Colon (tissue), 2 donors: ENCODE measurements at regions not wholly inside any gene's neighbourhood (a gene's known extent, or its start where the extent isn't known, plus 50 kb on each side); places are given as distances from the start of the nearest gene placed in this dataset.

Experiments
- FAIRE-seq: peaks from 2 replicates; lab custom pipeline; 2012; peaks lifted over from hg19 to GRCh38; lab: Jason Lieb, UNC
- donor health status: control.
- donor health status: control.

DNA sequence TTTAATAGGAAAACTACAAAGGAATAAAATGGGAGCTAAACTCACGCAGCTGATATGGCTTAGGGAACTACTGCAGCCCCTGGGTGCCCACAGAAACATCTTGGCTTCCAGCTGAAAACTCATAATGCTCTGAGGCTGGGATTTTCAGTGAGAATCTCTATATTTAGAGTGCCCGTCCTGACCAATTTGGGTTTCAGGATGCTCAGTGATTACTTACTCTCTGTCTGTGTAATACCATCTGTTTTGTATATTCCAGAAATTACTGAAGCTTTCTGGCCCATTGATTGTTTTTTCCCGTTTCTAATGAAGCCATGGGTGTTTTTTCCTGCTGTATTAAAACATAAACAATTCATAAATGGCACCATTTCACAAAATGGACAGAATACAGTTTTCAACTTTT is 50.6 kb upstream of the ZNF385D start:
- FAIRE-seq, result no peak

DNA sequence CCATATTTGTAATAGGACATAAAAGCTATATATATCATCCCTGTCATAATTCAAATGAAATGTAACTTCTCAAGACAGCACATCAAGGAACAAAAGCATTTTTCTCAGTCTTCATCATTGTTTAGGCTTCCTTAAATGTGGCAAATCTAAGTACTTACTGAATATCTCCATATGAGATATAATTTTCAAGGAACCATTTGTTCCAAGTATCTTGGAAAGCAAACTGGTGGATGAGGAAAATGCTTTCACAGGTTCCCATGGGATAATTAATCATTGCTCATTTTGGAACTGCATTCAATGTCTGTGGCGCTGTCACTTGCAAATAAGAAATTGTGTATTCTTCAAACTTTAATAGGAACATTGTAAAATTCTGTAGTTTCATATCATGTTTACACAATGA is 52.6 kb upstream of the ZNF385D start:
- FAIRE-seq, result no peak

DNA sequence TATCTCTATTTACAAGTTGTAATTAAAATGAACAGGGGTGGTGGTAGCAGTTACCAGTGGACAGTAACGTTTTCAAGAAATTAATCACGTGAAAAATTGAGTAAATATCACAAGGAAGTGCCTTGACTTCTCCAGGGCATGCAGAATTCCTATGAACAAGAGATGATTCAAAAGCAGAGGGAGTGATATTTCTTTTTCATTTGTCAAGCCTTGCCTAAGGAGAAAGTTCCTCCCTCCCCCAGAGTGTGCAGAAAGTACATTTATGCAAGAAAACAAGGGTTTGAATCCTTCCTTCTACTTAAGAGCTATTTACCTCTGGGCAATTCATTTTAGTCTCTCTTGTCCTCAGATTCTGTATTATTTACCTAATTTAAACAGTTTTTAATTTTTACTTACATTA is 53.3 kb upstream of the ZNF385D start:
- FAIRE-seq, result no peak

DNA sequence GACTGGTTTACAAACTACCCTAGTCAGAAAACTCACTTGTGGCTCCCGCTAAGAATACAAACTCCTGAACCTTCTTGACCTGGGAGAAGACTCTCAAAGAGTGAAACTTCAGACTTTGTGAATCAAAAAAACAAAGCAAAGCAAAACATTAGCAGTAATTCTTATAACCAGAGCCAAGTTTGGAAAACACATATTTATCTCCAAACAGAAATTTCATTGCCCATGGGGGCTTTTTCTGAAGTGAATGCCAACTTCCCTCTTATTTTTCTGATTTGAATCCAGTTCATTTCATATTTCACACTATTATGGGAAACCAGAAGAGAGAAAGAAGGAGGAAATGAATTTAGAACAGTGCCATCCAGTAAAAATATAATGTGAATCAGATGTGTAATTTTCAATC is 55.7 kb upstream of the ZNF385D start:
- no peak for FAIRE-seq

DNA sequence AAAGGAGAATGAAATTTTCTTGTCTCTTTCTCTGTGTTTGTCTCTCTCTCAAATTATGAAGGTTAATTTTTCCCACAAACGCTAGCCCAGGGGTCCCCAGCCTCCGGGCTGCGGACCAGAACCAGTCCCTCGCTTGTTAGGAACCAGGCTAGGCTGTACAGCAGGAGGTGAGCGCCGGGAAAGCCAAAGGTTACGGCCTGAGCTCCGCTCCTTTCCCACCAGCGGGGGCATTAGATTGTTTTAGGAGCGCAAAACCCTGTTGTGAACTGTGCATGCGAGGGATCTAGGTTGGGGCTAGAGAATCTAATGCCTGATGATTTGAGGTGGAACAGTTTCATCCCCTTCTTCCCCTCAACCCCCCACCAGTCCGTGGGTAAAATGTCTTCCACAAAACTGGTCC is 74.7 kb upstream of the ZNF385D start:
- FAIRE-seq, result no peak

DNA sequence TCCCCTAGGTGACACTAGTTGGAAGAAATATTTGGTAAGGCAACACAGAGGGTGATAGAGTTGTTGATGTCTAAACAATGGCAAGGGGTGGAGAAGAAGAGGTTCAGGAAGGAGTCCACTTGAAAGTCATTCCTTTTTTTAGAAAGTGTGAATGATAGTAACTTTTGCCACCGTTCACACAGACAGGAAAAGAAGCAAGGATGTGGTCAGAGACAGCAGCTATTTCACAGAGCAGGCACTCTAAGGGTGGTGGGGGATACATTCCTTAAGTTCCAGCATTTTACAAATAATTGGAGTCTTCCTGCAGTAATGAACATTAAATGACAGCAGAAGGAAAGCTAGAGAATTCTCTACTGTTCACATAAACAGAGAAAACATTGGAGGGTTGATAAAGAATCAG is 75.4 kb upstream of the ZNF385D start:
- no peak for FAIRE-seq

DNA sequence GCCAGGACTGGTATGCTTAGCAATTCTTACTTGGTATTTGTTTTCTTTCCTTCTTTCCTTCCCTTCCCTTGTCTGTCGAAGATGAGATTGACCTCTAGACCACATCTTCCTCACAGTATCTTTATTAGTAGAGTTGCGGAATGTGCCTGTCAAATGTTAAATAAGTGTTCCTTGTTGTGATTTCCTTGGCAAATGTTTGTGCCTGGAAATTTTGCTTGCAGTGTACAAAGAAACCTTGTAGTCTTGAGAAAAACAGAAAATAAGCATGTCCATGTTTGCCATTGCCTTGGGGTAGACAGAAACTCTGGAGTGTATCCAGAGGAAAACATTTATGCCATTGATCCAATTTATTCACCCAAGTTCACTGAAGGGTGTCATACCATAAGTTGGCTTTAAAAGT is 79.5 kb upstream of the ZNF385D start:
- FAIRE-seq, result no peak

DNA sequence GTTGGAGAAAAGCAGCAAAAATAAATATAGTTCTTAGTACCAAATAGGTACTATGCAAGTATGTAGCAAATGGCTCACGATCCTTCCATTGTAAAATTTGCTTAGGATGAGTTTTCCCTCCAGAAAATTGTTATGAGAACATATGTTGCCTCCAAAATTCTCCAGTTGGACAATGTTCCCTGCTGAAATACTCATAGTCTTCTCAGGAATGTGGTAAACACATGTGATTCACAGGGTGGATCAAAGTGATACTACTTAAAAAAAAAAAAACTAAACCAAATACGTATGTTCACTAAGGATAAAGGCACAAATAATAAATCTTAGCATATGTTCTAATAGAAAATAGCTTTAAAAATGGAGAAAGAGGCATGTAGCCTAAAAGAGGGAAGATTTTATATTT is 84.3 kb upstream of the ZNF385D start:
- no peak for FAIRE-seq

DNA sequence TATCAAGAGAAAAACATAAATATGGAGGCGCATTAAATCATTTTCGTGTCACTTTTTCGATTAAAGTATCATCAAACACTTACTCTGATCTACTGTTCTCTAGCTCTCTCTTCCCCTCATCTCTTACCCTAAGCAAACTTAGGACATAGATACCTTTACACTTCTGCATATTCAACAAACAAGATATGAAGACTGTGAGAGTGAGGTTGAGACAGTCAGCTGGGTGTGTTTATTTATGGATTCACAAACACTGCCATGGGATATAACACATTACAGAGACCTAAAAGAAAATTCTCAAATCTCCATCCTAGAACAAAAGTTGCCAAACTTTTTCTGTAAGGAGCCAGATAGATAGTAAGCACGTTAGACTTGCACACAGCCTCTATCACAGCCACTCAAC is 85.2 kb upstream of the ZNF385D start:
- FAIRE-seq, result no peak

DNA sequence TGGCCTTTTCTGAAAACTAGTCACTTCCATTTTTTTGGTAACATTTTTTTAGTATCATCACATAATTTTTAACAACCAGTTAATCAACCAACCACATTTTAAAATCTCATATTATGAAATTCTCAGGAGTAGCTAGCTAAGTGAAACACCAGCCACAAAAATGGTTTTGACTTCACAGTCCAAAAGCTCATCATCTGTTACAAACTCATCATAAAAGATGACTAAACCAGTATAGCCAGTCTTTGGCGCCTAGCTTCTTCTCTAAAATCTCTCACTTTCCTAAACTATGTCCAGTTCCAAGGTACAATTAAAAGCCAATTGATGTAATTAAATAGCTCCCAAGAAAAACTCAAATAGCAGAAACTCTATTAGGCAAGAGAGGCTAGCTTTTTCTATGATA is 88.2 kb upstream of the ZNF385D start:
- no peak for FAIRE-seq

DNA sequence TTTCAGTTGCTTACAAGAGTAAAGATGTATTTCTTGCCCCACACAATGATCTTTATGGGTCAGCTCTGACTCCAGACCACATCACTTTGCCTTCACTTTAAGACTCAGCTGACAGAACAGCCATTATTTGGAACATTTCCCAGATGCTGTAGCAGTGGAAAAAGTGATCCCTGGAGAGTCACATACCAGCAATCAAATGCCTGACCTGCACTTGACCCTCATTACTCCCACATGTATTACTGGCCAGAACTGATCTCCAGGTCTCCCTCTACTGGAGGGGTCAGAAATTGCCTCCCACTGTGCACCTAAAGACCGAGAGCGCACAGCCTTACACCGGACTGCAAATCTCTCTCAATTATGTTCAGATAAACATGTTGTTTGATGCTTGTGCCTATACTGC is 88.6 kb upstream of the ZNF385D start:
- FAIRE-seq, result no peak

DNA sequence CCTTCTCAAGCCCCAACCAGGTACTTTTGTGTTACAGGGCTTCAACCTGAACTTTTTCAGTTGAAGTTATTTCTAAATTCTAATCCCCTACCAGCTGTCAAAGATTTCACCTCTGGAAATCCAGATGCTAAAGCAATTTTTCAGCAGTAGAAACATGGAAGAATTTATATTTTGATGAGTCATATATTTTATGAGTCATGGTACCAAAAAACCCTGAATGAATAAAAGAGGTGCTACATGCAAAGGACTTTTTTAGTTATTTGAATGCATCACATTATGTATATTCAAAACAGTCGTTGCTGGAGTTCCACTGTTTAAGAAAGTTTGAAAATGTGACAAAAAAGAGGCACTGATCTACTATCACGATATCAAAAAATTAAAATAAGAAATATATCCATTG is 96.0 kb upstream of the ZNF385D start:
- FAIRE-seq, result no peak

DNA sequence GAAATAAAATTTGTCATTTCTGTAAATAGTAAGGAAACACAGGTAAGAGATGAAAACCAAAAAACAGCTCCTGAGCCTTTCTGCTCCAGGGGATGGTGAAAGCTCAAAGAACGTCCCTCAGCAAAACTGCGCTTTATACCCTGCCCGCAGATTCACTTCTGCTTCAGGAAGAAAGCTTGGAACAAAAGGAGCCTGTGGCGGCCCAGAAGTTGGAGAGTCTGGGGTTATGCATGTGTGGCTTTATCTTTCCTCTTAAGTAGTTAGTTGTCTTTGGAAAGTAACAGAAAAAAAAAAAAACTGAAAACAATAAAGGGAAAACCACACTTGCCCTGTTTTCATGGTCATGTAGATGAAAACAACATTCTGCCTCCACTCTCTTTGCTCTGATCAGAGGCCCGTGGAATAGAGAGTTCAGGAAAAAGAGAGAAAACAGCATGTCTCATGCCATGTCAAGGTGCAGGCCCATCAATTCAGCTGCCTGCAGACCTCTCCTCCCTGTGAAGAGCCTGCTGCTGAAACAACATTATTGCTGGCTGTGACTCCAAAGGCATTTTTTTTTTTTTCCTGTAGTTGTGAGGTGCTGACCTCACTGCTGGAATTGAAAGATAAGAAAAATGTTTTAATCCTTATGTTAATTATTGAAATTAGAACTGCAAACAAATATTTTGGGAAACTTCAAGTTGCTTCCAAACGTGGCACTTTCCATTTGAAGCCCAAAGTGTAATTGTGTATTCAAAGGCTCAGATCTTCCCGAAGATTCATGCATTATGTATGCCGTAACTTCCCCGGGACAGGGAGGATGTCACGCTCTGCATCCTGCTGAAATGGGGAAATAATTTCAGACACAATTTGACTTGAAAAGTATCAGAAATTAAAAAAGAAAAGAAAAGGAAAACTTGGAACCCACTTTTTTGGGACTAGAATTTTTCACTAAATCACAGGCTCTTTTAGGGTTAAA is 108.4 kb upstream of the ZNF385D start:
- FAIRE-seq, result no peak

DNA sequence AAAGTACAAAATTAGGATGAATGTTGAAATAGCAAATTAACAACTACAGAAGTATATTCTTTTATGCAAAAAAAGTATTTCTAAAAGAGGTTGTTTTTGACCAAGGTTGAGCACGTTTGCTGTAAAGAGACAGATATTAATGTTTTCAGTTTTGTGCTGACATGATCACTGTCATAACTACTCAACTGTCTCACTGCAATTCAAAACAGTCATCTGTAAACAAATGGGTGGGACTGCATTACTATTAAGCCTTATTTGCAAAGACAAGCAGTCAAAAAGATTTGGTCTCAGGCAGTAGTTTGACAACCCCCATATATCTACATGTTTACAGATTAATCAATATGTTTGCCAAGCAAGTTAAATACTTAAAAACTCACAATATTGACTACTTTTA is 109.1 kb upstream of the ZNF385D start:
- no peak for FAIRE-seq

DNA sequence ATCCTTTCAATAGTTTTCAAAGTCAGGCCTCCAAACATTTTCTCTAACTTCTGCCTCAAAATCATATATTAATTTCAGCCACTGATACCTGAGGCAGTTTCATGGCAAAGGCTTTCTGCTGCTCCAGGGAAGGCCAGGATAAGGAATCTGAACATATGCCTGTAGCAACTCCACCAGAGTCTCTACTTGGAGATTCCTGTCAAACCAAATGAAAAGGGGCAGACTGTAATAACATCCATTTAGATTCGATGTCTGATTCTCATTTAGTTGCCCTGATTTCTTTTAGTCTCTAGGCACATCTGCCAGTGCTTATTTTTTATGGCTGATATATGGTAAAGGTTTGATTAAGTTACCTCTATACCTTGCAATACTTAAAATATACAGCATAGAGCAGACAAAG is 109.6 kb upstream of the ZNF385D start:
- FAIRE-seq, result no peak

DNA sequence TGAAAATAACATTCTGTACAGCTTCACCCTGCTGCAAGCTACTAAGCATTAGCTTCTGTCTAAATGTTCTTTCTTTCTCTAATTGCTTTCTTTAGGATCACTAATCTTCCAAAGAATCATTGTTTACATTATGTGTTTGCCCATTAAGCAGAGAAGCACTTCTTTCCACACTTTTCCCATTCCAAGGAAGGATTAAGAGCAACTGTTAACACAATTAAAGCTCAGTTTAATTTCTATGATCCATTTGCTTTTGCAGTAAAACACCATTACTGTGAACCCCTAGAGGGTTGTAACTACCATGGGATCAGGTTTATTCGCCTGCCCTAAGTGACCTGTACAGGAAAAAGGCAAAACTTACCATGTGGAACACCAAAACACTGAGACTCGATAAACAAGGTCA is 125.8 kb upstream of the ZNF385D start:
- no peak for FAIRE-seq

DNA sequence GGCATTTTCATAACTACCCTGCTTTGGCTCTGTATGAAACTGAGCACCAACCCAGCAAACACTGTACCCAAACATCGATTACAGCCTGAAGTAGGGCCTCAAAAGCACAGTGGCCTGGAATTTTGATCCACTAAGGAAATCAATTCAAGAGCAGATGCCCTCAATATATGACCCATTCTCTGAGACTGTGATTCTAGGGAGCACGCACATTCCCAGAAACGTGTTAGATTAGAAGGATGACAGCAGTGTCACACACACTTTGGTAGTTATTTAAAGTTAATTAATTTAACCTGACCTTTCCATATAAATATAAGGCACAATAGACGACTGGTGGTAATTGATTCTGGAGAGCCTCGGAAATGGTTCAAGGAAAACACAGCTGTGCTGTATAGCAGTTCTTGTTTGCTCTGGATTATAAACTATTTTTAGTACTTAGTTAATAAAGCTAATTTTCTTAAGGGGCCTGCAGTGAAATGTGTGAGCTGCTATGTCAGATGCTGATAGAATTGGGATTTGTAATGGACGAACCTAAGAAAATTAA is 126.3 kb upstream of the ZNF385D start:
- FAIRE-seq, result no peak

DNA sequence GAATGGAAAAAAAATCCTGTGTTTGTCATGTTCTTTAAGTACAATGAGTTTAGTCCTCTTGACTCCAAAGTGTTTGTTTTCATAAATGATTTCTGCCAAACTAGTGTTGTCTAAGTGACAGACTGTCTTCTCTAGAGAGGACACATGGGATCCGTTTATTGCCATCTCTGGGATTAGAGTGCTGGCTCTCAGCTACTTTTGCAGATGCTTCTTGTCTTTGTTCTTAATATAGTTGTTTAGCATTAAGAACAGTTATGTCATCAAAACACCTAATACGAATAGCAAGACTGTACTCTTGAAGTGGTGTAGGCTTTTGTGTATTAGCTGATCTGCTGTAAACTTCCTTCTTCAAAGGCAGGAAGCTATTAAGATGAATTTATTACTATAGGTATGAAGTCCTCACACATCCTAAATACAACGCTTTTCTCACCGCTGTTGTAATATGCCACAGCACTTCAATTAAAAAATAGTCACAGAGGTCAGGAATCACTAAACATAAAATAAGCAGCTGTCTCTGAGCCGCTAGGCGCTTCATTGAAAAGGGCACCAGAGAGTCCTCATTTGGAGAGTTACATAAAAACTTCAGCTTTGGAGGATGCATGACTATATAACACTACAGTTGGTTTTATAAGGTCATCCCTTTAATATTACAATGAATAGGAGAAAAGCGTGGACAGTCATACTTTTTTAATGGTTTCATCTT is 128.3 kb upstream of the ZNF385D start:
- no peak for FAIRE-seq

DNA sequence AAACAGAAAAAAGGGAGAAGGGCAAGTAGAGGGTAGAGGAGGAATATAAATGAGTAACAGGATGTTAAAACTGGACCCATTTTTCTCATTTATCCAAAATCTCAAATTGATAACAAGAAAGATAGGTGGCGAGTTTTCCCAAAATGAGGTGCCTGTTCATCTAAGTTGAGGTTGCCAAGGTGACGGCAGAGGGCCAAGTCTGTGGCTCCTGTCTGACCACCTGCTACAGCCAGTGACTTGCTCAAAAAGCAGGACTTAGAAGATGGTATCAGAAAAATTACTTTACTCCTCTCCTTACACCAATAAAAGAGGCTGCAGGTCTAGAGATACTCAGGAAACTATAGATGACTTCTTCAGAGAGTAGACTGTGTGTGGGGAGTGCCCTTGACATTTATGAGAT is 137.6 kb upstream of the ZNF385D start:
- no peak for FAIRE-seq

DNA sequence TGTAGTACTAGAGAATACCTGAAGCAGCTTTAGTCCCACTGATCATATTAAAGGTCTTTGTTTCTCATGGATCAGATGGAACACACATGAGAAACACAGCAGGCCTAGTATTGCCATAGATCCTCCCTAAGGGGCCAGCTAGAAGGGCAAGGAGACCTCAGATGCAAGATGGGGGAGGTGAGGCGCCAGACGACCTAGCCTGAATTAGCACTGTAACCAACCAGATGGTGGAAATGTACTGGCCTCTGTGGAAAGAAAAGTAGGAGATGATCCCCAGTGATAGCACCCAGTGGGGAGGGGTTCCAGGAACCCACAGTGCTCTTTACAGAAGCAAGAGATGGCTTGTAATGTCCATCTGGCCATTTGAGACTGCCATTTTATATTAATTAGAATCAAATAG is 138.2 kb upstream of the ZNF385D start:
- no peak for FAIRE-seq

DNA sequence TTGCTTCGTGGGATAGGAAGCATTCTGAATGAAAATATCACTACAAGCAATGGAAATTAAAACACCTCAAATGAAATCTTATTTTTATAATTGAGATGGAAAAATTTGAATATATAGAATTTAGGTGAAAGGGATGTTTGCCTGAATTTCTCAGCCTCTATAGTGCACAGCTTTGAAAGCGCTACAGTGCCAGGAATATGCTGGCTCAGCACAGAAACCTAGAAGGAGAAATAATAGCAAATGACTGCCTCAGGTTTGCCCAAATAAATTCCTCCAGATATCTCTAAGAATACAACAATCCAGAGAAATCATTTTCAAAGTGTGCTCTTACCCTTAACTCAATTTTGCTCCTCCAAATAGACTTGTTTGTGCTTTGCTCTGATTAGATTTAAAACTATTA is 141.1 kb upstream of the ZNF385D start:
- no peak for FAIRE-seq

DNA sequence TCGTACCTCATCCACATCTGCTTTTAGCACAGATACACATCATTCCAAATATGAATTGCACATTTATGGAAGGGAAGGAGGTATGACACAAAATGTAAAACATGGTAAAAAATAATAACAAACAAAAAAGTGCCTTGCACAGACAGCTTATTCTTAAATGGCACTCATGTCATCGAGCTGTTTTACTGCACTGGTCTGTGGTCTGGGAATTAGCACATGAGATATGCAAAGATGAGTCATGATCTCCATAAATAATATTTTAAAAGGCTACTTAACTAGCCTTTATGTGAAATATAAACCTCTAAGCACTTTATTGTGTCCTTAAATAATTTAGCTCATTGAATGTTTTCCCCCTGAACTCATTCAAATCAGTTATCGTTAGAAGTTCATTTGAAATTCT is 142.2 kb upstream of the ZNF385D start:
- FAIRE-seq, result no peak
